Fibroblast of lung (primary cell): ENCODE measurements at regions not wholly inside any gene's neighbourhood (a gene's known extent, or its start where the extent isn't known, plus 50 kb on each side); places are given as distances from the start of the nearest gene placed in this dataset.

Source experiments
- CTCF ChIP-seq, 2 donors: IDR thresholded peaks in 1 of 2; conservative IDR thresholded peaks in 1 of 2; 1 replicate in 1 of 2; 2 replicates in 1 of 2; pipeline ENCODE4 v1.5.1; 2011 to 2012; ENCODE audit warnings: low read length in 2 of 2, control low read depth in 1 of 2, inconsistent platforms in 1 of 2, low read depth in 1 of 2, mild to moderate bottlenecking in 1 of 2
- EZH2 ChIP-seq: IDR thresholded peaks from 2 replicates; pipeline ENCODE4 v1.5.1; 2012; ENCODE audit warnings: low read length, control low read depth, mild to moderate bottlenecking; ENCODE audit errors: missing control alignments

DNA sequence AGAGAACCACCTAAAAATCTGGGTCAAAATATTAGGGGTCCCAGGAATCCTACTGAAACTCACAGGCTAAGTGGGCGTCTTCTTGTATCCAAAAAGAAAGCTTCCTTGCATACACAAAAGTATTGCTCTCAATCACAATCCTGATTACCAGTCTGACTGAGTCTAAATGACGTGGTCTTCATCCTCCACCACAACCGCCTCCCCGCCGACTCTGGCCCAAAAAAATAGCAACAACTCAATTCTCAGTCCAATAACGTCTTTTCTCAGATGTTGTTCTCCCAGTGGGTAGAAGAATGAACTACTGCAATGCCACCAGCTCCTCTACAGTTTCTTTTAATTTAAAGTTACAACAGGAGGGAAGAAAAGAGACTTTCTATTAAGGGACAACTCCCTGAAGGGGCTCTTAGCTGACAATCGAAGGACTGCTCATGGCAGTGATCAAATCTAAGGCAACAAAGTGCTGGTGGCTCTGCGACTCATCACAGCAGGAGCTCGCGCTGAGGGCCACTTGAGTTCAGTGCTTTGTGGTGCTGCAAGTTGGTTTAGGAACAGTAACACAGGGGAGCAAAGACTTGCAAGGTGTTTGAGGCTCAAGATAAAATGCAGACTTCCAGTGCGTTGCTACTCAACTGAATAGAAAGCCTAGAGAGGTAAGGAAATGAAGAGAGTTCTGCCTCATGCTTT, 394.1 kb downstream of the BCAT1 start:
- TF ChIP-seq CTCF (conservative IDR thresholded peaks at IDR 0.05 in 1 of 2, IDR thresholded peaks at IDR 0.05 in 1 of 2; ENCODE audit: low read depth in 1 of 2, low read length in 2 of 2) (no peak), EZH2 (no peak)
